ENCODE measurements at regions not wholly inside any gene's neighbourhood (a gene's known extent, or its start where the extent isn't known, plus 50 kb on each side); places are given as distances from the start of the nearest gene placed in this dataset.
"Not testable (repeated sequence)": the region's sequence is repeated elsewhere in the genome, so short reads cannot be mapped to it uniquely, and the experiment has no call there.

DNA sequence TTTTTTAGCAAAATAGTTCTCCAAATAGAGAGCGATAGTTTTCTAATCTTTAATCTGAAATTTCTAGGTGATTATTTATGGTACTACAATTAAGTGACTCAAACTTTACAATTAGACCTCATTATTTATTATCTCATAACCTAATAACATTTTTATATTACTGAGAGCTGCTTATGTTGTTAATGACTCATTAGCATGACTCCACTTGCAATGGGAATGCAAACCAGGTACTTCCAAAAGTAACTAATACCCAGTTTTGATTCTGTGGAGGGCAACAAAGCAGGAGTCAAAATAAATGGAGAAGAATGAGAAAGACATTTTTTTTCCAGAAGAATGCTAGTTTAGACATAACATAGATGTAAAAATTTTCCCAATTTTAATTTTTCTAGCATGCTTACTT lies 466.0 kb downstream of the PLK2 start:
- Histone ChIP-seq H3K36me3 (ENCODE audit: insufficient read depth, low read length) (no peaks in the 10 kb centered on the region), H3K9me3 (ENCODE audit: control insufficient read depth, insufficient read depth, low read length) (no peaks in the 10 kb centered on the region), H3K4me1 (ENCODE audit: insufficient read depth, low read length) (no peaks in the 10 kb centered on the region; the same call in 1 of the 2 replicates), H3K9ac (ENCODE audit: low read depth, low read length) (no peak overlapping the region)

DNA sequence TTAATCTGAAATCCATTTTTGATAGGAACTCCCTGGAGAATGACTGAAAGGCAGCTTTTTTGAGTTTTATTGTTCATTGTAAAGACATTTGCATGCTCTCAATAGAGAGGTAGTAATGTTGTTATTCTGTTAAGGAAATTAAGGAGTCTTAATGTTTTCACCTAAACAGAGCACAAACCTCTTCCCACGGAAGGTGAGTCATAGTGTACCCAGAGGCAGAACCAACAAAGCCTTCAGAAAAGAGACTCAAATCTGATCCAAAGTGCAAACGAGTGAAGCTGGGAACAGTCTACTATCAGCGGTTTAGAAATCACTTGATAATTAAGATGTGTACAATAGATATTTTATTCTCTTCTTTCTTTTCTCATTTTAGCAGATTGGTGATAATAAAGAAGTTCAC lies 470.5 kb downstream of the PLK2 start:
- Histone ChIP-seq H3K4me1 (ENCODE audit: insufficient read depth, low read length) (peaks cover 6% of the 10 kb centered on the region; the same call in 1 of the 2 replicates), H3K9ac (ENCODE audit: low read depth, low read length) (no peak overlapping the region), H3K9me3 (ENCODE audit: control insufficient read depth, insufficient read depth, low read length) (no peaks in the 10 kb centered on the region), H3K36me3 (ENCODE audit: insufficient read depth, low read length) (no peaks in the 10 kb centered on the region)

DNA sequence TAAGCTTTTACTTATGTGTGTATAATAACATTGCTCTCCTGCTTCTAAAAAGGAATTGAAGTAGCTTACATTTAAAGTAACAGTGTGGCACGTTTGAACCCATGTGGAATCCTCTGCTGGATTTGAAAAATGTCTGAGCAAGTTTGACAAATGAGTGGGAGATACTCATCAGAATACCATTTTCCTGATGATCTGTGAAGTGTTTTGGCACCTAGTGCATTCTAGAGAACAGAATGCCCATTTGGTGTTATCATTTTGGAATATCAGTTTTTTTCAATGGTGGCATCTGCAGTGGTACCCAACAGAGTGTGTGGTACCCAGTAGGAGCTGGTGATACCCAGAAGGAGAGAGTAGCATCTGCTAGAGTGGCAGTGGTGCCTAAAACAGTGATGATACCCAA lies 471.1 kb downstream of the PLK2 start:
- peaks cover 6% of the 10 kb centered on the region; the same call in 1 of the 2 replicates for H3K4me1 ChIP-seq (ENCODE audit: insufficient read depth, low read length)
- no peaks in the 10 kb centered on the region for H3K36me3 ChIP-seq (ENCODE audit: insufficient read depth, low read length)
- no peak overlapping the region for H3K9ac ChIP-seq (ENCODE audit: low read depth, low read length)
- H3K9me3 ChIP-seq (ENCODE audit: control insufficient read depth, insufficient read depth, low read length) = no peaks in the 10 kb centered on the region

DNA sequence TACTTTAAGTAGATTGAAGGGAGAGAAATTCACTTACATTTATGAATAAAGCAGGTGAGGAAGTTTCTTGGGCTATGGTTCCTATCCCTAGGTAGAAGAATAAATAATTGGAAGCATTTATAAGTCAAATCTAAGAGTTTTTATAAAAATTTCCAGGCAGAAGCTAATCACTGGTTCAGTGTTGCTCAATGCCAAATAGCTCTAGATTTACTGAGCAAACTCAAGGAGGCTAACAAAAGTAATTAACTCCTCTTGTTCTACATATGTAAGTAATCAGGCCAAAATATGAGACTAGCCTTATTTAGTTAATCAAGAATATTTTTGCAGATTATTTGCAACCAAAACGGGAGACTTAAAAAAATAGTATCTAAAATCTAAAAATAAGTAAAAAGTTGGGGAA lies 472.3 kb downstream of the PLK2 start:
- no peaks in the 10 kb centered on the region for H3K36me3 ChIP-seq (ENCODE audit: insufficient read depth, low read length)
- H3K4me1 ChIP-seq (ENCODE audit: insufficient read depth, low read length) = peaks cover 6% of the 10 kb centered on the region; the same call in 1 of the 2 replicates
- H3K9me3 ChIP-seq (ENCODE audit: control insufficient read depth, insufficient read depth, low read length) = no peaks in the 10 kb centered on the region
- H3K9ac ChIP-seq (ENCODE audit: low read depth, low read length) = no peak overlapping the region

DNA sequence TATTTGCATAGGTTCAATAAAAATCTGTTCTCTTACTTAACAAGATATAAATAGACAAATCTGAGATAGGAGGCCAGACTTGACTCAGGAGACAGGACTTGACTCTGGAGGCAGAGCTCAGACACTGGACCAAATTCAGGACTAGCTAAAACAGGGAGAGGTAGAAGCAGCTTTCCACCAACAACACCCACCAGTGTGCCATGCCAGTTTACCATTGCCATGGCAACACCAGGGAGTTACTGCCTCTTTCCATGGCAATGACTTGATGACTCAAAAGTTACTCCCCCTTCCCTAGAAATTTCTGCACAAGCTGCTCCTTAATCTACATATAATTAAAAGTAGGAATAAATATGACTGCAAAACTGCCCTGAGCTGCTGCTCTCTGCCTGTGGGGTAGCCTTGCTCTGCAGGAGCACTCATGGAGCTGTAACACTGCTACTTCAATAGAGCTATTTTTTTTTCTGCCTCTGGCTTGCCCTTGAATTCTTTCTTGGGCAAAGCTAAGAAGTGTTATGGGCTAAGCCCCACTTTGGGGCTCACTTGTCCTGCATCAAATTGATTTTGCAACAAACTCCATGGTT lies 473.0 kb downstream of the PLK2 start:
- Histone ChIP-seq H3K4me1 (ENCODE audit: insufficient read depth, low read length) (peaks cover 6% of the 10 kb centered on the region; the same call in 1 of the 2 replicates), H3K9me3 (ENCODE audit: control insufficient read depth, insufficient read depth, low read length) (no peaks in the 10 kb centered on the region), H3K9ac (ENCODE audit: low read depth, low read length) (no peak overlapping the region), H3K36me3 (ENCODE audit: insufficient read depth, low read length) (no peaks in the 10 kb centered on the region)

DNA sequence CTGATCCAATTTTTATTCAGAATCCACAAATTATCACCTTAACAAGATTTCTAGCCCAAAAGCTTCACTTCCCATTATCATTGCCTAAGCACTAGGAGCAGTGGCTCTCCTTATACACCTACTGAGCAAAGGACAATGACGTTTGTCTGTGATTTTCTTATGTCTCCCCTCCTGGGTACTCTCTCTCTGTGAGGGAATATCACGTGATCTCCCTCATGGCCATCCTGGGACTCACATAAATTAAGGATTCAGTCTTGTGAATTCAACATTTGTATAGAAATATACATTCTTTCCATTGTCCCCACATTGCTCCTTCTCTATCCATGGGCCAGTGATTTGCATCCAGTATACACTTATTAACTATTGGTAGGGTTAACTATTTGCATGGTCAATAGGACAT lies 476.5 kb downstream of the PLK2 start:
- Histone ChIP-seq H3K9ac (ENCODE audit: low read depth, low read length) (no peak overlapping the region), H3K4me1 (ENCODE audit: insufficient read depth, low read length) (0 out of 2 replicates have a peak, but pooled peaks cover 6% of the 10 kb centered on the region)

DNA sequence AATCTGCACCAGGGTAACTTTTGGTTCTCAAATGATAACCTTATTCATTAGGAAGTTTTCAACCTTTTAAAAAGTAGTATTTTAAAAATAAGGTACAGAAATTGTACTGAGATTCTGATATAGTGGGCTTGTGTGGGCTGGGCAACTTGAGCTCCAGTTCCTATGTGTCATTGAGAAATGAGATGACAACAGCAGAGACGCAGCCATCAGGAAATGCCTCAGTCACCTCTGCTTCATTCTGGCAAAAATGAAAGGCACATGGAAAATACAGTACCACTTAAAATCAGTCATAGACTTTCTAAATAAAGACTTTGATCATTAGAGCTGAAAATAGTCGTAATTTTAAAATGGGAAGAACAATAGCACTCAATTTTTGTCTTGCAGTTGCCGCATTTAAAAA lies 480.2 kb downstream of the PLK2 start:
- H3K9me3 ChIP-seq (ENCODE audit: control insufficient read depth, insufficient read depth, low read length) = no peaks in the 10 kb centered on the region
- H3K9ac ChIP-seq (ENCODE audit: low read depth, low read length) = no peak overlapping the region
- H3K4me1 ChIP-seq (ENCODE audit: insufficient read depth, low read length) = no peaks in the 10 kb centered on the region
- no peaks in the 10 kb centered on the region for H3K36me3 ChIP-seq (ENCODE audit: insufficient read depth, low read length)

More for the DNA sequence above, 476.5 kb downstream of the PLK2 start:
- Histone ChIP-seq H3K36me3 (ENCODE audit: insufficient read depth, low read length) (no peaks in the 10 kb centered on the region), H3K9me3 (ENCODE audit: control insufficient read depth, insufficient read depth, low read length) (no peaks in the 10 kb centered on the region)

DNA sequence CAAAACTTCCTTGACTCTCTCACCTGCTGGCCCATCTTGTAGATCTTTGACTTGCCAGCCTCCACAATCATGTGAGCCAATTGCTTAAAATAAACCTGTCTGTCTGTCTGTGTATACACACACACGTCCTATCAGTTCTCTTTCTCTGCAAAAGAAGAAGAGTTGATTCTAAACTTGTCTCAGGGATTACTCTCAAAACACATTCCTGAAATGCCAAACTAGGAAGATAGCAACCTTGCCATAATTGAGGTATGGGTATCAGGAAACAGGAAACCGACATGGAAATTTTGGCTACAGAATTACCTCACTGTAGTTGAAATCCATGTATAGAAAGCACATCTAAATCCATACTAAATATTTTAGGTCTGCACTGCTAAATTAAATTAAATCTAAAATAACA lies 483.4 kb downstream of the PLK2 start:
- no peaks in the 10 kb centered on the region for H3K36me3 ChIP-seq (ENCODE audit: insufficient read depth, low read length)
- no peaks in the 10 kb centered on the region; the same call in 1 of the 2 replicates for H3K9me3 ChIP-seq (ENCODE audit: control insufficient read depth, insufficient read depth, low read length)
- H3K9ac ChIP-seq (ENCODE audit: low read depth, low read length) = no peak overlapping the region
- no peaks in the 10 kb centered on the region for H3K4me1 ChIP-seq (ENCODE audit: insufficient read depth, low read length)

DNA sequence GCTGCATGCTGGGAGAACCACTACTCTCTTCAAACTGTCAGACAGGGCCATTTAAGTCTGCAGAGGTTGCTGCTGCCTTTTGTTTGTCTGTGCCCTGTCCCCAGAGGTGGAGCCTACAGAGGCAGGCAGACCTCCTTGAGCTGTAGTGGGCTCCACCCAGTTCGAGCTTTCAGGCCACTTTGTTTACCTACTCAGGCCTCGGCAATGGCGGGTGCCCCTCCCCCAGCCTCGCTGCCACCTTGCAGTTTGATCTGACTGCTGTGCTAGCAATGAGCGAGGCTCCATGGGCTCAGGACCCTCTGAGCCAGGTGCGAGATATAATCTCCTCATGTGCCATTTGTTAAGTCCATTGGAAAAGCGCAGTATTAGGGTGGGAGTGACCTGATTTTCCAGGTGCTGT lies 487.8 kb downstream of the PLK2 start:
- H3K9me3 ChIP-seq (ENCODE audit: control insufficient read depth, insufficient read depth, low read length); H3K9ac ChIP-seq (ENCODE audit: low read depth, low read length); H3K36me3 ChIP-seq (ENCODE audit: insufficient read depth, low read length); H3K4me1 ChIP-seq (ENCODE audit: insufficient read depth, low read length): not testable (repeated sequence)

DNA sequence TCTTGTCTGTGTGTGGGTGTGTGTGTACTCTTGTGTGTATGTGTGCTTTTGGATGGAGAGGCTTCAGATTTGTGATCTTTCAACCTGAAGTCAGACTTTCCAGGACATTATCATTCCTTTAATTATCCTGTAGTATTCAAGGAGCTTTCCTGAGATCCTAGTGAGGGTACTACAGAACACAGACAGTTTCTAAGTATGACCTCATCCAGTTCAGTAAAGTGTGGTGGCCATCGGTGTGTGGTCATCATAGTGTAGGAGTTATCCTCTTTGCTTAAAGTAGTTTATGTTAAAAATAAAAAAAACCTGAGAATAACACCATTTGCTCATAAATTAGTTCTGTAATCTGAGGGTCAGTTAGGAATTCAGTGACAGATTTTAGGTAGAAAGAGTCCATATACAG lies 478.0 kb upstream of the ACTBL2 start:
- no peaks in the 10 kb centered on the region for H3K36me3 ChIP-seq (ENCODE audit: insufficient read depth, low read length)
- H3K9ac ChIP-seq (ENCODE audit: low read depth, low read length) = no peak overlapping the region
- H3K4me1 ChIP-seq (ENCODE audit: insufficient read depth, low read length) = no peaks in the 10 kb centered on the region
- H3K9me3 ChIP-seq (ENCODE audit: control insufficient read depth, insufficient read depth, low read length) = no peaks in the 10 kb centered on the region

DNA sequence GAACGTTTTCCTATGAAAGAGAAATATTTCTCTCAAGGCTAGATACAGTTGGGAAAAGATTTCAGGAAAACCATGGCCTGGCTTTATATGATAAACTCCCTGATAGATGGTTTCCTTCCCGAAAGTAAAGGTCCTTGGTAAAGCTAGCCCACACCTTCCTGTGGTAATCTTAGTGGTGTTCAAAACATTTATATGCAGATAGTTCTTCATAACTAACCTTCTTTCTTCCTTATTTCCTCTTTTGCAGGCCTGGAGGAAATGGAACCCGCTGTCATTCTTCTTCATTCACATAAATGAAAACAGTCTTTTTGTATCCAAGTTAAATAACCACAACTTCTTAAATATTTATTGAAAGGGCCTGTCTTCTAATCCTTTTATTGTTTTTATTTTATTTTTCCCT lies 474.0 kb upstream of the ACTBL2 start:
- Histone ChIP-seq H3K4me1 (ENCODE audit: insufficient read depth, low read length) (no peaks in the 10 kb centered on the region), H3K9ac (ENCODE audit: low read depth, low read length) (no peak overlapping the region), H3K36me3 (ENCODE audit: insufficient read depth, low read length) (no peaks in the 10 kb centered on the region), H3K9me3 (ENCODE audit: control insufficient read depth, insufficient read depth, low read length) (no peaks in the 10 kb centered on the region)

DNA sequence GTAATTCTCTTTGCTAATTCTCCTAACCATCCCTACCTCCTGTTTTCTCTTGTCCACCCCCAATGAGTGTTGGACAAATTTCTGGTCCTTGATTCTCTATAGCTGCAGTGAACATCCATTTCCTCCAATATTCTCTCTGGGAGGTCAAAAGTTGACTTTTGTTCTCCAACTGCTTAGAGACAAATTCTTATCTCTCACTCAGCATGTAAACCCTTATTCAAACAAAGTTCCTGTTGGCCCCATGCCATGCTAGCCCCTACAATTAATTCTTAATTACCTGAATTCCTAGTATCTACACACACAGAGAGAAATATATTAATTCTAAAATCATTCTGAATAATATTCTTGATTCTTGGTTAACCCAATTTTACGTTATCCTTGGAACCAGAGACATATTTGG lies 472.9 kb upstream of the ACTBL2 start:
- Histone ChIP-seq H3K4me1 (ENCODE audit: insufficient read depth, low read length) (peaks cover 6% of the 10 kb centered on the region; the same call in 1 of the 2 replicates), H3K9me3 (ENCODE audit: control insufficient read depth, insufficient read depth, low read length) (no peaks in the 10 kb centered on the region), H3K9ac (ENCODE audit: low read depth, low read length) (no peak overlapping the region), H3K36me3 (ENCODE audit: insufficient read depth, low read length) (no peaks in the 10 kb centered on the region)

DNA sequence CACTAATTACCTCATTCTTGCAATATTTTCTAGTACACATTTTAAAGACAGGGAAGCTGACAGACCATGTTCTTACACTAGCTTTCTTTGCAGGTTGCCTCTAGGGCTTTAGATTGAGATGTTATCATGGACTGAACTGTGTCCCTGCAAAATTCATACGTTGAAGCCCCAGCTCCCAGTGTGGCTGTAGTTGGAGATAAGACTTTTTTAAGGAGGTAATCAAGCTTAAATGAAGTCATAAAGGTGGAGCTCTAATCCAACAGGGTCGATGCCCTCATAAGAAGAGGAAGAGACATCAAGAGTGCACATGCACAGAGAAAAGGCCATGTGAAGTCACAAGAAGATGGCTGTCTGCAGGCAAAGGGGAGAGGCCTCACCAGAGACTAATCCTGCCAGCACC lies 471.2 kb upstream of the ACTBL2 start:
- Histone ChIP-seq H3K9ac (ENCODE audit: low read depth, low read length) (no peak overlapping the region), H3K36me3 (ENCODE audit: insufficient read depth, low read length) (no peaks in the 10 kb centered on the region), H3K9me3 (ENCODE audit: control insufficient read depth, insufficient read depth, low read length) (no peaks in the 10 kb centered on the region), H3K4me1 (ENCODE audit: insufficient read depth, low read length) (peaks cover 6% of the 10 kb centered on the region; the same call in 1 of the 2 replicates)

DNA sequence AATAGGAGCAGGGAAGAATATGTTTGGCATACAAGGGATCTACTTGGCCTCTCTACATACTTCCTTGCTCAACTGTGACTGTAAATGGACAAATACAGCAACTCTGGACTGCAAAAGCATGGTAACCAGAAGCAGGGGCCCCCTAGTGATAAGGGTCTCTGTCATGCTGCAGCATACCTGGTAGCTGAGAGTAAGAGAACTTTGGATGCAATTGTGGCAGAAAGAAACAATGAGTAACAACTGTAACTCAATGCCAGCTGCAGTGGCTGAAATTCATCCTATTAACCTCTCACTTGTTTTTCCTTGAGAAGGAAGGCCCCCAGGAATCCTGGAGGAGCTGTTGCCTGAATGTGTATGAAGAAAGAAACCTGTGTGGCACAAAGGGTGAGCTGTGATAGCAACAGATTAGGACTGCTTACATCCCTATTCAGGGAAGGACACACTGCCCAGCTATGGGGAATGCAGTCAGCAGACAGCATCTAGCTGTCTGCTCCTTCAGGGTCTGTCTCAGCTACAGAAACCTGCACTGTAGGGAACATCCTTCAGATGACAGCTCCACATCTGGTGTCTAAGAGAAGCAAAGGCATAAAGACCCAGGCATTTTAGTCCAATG lies 468.1 kb upstream of the ACTBL2 start:
- no peaks in the 10 kb centered on the region for H3K9me3 ChIP-seq (ENCODE audit: control insufficient read depth, insufficient read depth, low read length)
- H3K9ac ChIP-seq (ENCODE audit: low read depth, low read length) = no peak overlapping the region
- H3K4me1 ChIP-seq (ENCODE audit: insufficient read depth, low read length) = peaks cover 6% of the 10 kb centered on the region; the same call in 1 of the 2 replicates
- no peaks in the 10 kb centered on the region for H3K36me3 ChIP-seq (ENCODE audit: insufficient read depth, low read length)

DNA sequence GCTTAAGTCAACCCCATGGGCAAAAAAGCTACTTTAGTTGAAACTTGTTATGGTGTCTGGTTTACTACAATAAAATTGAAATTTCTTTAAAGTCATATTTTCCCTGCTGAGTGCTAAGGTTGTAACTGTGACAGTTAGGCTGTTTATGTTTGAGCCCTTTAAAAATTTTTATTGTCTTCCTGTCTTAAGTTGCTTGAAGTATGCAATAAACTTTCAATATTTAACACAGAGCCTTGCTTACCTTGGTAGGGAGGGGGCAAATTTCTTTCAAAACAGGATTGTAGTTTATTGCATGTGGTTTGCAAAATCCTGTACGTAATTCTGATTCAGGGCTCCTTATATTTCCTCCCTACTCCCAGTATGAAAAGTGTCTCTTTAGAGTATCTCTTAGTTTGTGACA lies 465.5 kb upstream of the ACTBL2 start:
- Histone ChIP-seq H3K9me3 (ENCODE audit: control insufficient read depth, insufficient read depth, low read length) (no peaks in the 10 kb centered on the region), H3K9ac (ENCODE audit: low read depth, low read length) (no peak overlapping the region), H3K4me1 (ENCODE audit: insufficient read depth, low read length) (peaks cover 6% of the 10 kb centered on the region; the same call in 1 of the 2 replicates), H3K36me3 (ENCODE audit: insufficient read depth, low read length) (no peaks in the 10 kb centered on the region)

All from ES-I3 (cell line).